Islet of Langerhans (tissue), 1 donor: ENCODE measurements at regions not wholly inside any gene's neighbourhood (a gene's known extent, or its start where the extent isn't known, plus 50 kb on each side); places are given as distances from the start of the nearest gene placed in this dataset.
"Not testable (repeated sequence)": the region's sequence is repeated elsewhere in the genome, so short reads cannot be mapped to it uniquely, and the experiment has no call there.

Experiments used
- FAIRE-seq: peaks from one replicate; lab custom pipeline; 2011; peaks lifted over from hg19 to GRCh38; lab: Jason Lieb, UNC

DNA sequence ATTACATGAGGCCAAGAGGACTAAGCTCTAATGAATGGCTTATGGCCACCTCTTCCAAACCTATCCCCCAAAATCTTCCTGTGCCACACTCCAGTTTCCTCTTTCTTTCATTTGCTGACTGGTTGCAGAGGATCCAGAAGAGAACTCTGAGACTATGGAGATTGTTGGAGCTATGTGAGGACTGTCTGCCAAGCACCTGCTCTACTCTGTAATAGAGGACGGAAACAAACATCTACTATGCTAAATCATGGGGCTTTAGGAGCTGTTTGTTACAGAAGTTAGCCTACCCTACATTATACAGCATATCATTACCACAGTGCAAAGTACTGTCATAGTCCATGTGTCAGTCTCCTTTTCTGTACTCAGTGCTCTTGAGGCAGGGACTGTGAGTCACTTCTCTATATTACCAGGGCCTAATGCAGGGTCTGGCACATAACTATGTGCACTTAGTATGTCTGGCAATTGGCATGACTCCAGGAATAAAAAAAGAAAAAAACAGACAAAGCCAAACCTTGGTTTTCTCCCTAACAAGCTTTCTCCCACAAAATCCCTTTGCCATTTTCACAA is 95.1 kb downstream of the RPAP3 start:
- no peak for FAIRE-seq

DNA sequence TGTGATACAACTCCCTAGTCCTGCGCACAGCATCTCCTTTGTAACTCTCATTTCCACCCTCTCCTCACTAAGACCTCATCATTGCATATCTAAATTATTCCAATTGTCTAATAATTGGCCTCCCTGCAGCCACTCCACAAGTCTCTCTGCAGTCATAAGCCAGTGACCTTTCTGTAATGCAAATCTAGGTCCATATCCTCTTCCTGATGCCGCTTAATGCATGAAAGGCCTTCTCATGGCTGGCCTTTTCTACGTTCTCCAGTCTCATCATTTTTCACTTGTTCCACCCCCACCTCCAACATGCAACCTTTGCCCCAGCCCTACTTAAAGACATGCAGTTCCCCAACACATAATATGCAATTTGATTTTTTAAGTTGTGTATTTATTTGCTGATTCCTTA is 96.0 kb downstream of the RPAP3 start:
- FAIRE-seq: no peak

DNA sequence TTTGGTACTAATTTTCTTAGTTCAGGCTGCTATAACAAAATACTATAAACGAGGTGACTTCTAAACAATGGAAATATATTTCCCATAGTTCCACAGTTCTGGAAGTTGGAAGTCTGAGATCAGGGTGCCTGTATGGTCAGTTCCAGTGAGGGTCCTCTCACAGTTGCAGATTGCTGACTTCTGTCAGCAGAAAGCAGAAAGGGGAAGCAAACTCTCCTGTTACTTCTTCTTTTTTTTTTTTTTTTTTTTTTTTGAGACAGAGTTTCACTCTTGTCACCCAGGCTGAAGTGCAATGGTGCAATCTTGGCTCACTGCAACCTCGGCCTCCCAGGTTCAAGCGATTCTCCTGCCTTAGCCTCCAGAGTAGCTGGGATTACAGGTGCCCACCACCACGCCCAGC is 97.2 kb downstream of the RPAP3 start:
- not testable (repeated sequence) for FAIRE-seq

DNA sequence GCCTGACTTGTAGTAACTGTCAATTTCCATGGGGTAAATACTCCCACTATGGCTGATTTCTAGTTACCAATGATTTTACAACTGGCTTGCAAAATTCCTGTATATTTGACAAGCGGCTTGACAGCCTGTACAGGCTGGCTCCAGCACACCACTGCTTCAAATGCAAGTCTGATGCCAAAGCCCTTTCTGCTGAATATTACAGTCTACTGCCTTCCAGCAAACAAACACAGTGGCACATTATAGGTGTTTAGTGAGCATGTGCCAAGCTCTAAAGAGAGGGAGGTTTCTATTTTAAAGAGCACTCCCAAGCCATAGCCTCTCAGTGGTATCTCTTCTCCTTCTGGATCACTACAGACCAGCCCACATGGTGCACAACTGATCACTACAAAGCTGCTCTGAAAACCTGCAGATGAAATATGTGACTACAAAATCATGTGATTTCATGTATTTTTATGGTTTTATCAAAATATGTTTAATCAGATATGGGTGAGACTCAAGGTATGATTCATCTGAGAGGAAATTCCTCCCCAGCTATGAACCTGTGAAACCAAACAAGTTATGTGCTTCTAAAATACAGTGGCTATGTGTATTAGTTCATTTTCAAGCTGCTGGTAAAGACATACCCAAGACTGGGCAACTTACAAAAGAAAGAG is 101.5 kb downstream of the RPAP3 start:
- FAIRE-seq: no peak

DNA sequence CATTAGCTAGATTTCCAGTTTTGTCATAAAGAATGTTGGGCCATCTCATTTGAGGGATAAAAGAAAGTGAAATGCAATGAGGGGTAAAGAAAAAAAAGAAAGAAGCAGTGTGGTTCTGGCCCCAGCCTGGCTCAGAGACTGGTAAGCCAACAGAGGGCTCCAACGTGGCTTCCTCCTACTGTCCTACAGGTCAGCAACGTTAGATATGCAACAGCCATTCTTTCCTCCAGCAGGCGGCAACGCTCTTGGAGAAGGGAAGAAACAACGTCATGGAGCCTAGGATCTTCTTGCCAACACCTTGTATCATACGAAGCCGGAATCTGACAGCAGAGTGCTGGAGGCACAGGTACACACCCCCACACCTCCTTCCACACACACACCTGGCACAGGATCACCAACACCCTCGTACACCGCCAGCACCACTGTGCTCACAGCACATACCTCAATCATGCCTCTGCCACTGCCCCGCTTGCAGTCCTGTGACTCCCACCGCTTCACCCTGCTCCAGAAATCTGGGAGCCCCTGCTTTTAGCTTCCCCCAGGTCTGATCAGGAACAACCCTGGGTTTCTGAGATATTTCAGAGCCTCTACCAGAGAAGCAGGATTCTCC is 102.8 kb downstream of the RPAP3 start:
- no peak for FAIRE-seq

DNA sequence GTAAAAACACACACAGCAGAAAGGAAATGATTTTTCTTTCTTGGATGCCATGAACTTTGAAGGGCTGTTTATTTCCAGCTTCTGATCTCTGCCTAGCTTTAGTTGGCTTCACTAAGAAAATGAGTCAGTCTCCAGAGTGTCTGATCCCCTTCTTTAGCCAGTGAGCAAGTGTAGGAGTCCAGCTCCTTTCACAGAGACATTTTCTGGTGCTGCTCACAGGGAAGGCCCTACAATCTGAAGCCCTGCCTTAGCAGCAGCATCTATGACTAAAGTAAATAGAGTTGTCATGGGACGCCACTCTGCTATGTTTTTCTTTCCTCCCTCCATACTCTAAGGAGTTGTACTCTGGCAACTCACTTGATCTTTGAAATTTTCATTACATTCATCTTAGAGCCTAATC is 103.5 kb downstream of the RPAP3 start:
- no peak for FAIRE-seq

DNA sequence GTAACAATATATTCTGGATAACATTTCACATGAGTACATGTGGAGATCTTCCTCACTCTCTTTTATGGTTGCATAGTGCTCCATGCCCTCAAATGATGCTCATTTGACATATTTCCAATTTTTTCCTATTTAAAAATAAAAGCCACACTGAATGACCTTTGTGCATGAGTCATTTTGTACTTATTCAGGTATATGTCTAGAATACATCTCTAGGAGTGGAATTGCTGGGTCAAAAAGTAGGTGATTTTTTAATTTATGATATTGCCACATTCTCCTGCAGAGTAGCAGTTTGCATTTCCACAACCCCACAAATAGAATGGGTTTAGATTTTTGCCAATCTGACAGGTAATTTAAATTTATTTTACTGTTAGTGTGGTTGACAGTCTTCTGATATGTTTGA is 104.8 kb downstream of the RPAP3 start:
- FAIRE-seq: no peak

DNA sequence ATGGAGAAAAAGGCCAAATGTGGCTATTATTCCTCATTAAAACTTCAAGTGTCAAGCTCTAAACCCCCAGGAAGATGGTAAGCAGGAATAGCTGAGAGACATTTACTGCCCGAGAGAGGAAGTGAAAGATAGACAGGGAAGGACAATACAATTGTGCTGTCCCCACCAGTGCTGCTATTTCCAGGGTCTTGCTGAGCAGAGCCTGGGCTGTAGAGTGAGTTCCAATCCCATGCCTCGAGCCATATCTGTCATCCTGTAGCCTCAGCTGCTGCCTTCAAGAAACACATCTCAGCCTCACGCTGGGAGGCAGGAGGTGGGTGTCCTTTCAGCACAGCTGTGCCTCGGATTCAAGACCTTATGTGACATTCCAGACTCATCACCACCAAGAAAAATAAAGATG is 114.0 kb downstream of the RPAP3 start:
- no peak for FAIRE-seq

DNA sequence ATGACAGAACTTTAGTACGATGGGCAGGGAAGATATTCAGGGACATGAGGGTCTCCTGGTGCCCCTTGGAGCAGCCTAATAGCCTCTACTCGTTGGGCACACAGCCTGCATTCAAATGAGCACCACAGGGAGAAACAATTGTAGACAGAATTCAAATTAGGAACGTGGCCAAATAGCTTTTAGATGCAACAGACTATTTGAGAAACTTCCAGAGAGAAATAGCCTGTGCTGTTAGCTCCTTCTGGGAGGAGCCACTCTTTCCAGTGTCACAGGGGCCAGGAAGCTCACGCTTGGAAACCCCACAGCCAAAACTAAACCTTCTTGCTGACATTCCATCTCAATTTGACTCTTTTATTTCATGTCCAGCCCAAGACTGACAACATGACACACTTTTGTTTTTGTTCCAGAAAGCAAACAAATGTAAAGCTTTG is 114.5 kb downstream of the RPAP3 start:
- FAIRE-seq: no peak

DNA sequence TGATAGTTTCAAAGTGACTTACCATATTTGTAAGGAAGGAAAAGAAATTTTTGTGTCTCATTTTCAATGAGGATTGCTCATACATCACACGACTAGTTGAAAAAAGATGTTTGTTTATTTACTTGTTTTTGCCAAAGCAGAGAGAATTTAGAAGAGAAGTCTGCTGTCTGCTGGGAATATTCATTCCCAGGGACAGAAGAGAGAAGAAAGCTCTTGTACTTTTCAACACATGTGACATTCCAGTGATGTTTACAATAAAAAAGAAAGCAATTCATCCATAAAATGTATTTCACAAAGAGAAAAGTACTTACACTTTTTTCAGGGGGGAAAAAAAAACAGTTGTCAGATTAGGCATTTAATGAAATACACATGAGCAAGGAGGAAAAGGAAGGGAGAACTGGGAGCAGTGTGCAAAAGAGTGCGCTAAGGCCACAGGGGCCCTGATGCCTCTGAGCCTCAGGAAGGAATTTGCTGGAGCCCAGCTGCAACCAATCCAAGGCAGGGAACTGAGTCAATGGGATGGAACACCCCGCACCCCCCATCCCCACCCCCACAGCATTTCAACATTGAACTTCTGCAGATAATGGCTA is 115.0 kb downstream of the RPAP3 start:
- FAIRE-seq: no peak

DNA sequence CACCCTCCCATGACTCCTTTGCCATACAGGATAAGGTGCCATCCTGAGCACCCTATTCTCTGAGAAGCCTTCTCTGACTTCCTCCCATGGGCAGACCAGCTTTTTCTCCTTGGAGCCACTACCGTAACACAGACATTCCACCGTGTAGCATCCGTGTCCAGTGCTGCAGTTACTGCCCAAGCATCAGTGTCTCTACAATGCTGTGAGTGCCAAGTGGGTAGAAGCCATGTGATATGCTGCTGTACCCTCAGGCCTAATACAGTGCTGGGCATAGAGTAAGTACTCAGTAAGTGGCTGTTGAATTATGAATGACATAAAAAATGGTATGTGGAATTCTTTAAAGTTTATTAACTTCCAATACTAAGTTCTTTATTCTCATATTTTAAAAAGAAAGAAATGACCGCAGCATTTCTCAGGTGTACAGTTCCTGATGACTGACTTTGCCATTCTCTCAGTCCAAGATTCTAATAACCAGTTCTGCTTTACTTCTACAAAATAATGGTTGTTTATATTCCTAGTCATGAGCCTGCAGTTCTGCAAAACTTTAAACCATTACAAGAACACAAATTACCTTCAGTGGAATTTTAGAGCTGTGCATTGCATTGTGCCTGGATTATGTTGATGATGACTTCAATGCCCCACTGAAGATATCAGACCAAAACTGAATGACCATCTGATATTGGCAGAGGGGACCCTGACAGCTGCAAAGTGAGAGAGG is 118.7 kb downstream of the RPAP3 start:
- FAIRE-seq: no peak

DNA sequence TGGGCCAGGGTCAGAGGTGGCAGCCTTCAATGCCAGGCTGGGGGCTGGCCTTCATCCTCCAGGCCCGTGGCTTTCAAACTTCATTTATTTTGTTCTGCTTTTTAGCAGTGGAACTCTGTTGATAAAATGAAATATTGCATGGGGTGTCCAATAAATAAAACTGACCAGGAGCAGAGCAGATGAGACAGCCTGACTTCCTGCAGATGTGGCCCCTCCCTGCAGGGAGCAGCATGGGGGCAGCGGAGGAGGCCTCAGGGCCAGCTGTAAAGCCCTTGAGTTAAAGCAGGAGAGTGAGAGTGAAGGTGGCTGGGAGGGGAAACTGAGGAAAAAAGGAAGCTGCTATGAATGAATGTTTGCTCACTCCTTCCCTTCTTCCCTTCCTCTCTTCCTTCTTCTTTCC is 120.3 kb downstream of the RPAP3 start:
- FAIRE-seq: no peak

DNA sequence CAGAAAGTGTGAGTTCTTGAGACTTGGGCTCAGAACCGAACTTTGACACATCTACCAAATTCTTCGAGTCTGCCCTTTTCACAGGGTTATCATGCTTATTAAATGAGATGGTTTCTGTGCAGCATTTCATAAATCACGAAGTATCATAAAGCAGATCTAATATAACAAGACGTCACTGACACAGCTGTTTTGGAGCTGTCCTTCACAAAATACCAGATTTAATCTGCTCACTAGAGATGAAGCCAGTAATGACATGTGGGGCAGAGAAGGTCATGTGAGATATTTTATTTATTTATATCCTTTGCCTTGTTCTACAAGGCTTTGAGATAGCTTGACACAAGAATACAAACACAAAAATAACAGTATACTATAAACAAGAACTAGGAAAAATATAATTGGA is 127.0 kb downstream of the RPAP3 start:
- no peak for FAIRE-seq

DNA sequence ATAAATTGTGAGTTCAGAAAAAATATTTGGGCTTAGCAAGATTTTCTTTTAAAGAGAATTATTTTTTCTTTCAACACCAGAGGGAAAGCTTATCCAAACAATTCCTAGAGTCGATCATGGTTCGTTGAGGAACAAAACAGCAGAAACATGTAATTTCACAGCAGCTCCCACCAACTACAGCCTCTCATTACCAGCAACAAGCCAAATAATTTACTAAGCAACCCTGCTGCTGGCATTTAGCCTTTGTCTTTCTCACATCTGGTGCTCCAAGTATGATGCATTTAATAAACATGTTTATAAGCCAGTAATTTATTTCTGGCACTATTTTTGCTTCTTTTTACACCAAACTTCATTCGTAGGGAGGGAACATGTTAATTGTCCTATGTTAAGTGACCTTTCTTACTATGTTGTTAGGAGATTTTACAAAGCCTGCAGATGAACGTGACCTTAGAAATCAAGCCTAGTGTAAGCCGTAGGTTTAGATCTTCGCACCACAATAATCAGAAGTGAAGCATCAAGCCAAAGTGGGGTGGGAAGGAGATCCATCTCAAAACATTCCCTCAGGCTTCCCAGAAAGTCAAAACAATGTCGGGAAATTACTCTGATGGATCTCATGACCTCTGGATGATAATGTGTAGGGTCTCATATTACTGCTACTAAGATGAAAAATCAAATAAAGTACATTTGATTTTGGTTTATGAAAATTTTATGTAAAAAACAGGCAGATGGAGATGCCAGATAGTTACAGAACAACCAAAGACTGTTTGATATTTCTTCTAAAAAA is 128.4 kb downstream of the RPAP3 start:
- no peak for FAIRE-seq

DNA sequence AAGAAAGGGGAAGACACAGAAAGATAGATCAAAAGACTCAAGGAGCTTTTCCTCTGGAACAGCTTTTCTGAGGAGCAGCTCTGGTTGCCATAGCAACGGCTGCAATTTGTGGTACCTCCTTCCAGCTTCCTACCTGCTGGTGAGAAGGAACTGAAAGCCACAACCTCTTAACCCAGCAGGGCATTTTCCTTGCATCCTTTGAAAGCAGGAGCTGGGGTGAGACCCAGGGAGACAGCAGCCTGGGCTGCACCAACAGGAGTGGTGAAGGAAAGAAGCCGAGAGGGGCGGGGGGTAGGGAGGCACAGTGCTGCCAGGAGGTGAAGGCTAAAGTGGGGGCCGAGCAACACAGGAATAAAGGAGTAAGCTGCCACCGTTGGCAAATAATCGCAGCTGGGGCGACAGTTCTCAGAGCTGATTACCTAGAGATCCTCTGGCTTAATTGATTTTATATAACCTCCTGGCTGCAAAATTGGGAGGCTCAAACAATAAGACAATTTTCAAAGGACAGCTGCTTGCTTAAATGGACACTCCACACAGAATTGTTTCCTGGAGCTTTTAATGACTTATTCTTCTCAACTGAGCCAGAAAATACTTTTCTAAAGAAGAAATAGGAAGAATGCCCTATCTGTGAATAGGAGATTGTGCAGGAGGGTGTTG is 129.4 kb downstream of the RPAP3 start:
- FAIRE-seq: no peak

DNA sequence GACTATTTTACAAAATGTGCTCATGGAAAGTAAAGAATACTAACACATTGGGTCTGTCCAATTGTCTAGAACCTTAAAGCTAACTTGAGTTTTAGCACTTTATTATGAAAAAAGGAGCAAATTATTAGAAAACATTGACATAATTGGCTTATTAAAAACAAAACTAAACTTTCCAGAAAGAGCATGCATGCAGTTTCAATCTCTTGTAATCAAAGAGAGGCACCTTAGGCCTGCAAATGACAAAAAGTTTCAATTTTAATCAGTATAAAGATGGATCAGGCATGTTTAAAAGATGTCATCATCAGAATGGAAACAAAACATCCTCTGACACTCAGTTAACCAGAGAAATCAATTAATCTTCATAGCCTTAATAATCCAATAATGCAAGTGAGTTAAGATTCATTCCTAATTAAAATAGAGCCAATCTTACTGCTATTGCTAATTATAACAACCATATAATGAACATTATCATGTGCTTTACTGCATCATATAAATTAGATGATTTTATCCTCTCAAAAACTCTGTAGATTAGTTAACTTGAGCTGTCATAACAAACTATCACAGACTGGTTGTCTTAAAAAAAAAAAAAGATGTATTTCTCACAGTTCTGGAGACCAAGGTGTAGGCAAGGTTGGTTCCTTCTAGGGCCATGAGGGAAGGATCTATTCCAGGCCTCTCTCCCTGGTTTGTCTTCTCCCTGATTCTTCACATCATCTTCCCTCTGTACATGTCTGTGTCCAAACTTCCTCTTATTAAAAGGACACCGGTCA is 131.4 kb downstream of the RPAP3 start:
- FAIRE-seq: no peak

DNA sequence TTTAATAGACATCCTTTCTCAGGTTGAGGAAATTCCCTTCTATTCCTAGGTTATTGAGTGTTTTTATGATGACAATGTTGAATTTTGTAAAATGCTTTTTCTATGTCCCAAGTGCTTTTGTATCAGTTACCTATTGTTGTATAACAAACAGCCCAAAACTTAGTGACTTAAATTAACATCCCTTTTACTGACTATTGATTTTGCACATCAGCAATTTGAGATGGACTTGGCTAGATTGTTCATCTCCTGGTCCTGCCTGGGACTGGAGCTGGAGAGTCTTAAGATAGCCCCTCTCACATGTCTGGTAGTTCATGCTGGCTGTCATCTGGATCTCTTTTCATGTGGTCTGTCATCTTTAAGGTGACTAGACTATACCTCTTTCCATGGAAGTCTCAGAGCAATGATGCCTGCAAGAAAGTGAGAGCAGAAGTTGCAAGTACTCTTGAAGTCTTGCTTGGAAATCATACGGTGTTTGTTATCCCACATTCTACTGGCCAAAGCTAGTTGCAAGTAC is 132.6 kb downstream of the RPAP3 start:
- no peak for FAIRE-seq

DNA sequence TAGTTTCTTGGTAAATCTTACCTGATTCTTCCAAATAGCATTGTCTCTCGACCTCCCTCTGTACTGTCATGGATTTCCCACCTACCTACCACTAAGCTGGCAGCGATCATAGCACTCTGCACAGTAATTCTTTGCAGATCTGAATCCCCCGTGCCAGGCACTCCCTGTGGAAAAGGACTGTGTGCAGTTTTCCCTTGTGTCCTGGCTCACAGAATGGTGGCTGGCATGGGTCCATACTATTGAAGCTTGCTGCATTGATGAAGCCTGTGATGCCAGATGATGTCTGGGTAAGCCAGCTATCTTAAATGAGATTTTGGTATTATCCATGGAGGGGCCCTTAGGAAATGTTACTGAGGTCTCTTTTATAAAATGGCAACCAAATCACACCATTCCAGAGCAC is 135.7 kb downstream of the RPAP3 start:
- FAIRE-seq: no peak

DNA sequence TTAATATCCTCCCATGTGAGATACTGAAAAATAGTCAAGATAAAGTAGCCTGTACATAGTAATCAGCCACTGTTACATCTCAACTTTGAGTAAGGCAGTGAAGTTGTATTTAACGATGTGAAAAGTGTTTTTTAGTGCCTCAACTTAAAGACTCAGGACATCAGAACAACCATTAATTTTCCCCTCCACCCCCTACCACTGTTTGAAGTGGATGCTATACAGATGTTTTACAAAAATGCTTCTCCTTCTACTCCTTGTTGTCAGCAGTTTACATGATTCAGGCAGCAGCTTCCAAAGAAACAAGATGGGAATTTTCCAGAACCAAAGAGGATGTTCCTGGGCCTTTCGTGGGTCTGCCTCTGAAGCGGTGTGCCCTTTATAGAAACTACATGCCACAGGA is 143.6 kb downstream of the RPAP3 start:
- no peak for FAIRE-seq

DNA sequence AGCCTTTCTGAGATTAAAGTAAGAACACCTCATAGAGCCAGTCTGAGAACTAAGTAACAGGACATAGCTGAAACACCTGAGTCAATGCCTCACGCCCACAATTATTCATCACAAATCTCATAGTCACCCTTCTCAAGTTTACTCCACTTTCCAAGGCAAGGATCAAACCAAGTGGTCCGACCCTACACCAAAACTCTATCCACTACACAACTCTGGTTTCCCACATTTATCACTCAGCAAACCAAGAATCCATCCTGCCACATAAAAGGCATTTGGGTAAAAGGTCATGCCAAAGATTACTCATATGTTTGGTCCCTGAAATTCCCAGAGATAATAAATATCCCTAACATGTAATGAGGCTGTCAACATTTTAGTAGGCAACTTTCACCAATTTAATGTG is 144.1 kb downstream of the RPAP3 start:
- FAIRE-seq: no peak

DNA sequence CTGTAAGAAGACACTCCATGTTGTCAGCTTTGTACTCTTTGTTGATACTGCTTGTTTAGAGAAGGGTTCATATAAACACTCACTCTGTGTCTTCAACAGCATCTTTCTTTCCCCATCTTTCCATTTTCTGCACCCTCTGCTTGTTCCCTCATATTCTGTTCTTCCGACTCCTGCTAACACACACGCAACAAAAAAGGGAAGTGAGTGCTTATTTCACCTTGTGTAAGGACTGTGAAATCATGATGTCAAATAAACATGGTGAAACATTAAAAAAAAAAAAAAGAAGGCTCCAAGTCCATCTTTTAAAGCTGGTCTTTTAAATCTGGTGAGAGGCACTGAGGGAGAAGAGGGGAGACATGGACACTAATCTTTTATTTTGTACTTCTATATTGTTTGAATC is 145.4 kb downstream of the RPAP3 start:
- no peak for FAIRE-seq
